HG03571 (cell line): ENCODE measurements at regions not wholly inside any gene's neighbourhood (a gene's known extent, or its start where the extent isn't known, plus 50 kb on each side); places are given as distances from the start of the nearest gene placed in this dataset.

ENCODE experiments used
- ATAC-seq: cut with Tn5 transposase; IDR thresholded peaks from one replicate; pipeline ENCODE4 v1.9.1; 2021; ENCODE audit not compliant: unreplicated experiment

- no peak for ATAC-seq
These were observed 53.5 kb upstream of the FAM9B start for GRCh38 chrX:9087271-9088040.

- no peak for ATAC-seq
These were observed 55.0 kb upstream of the FAM9B start for GRCh38 chrX:9088896-9089295.

- ATAC-seq, result no peak
These were observed 56.8 kb upstream of the FAM9B start for GRCh38 chrX:9090766-9091165.

DNA sequence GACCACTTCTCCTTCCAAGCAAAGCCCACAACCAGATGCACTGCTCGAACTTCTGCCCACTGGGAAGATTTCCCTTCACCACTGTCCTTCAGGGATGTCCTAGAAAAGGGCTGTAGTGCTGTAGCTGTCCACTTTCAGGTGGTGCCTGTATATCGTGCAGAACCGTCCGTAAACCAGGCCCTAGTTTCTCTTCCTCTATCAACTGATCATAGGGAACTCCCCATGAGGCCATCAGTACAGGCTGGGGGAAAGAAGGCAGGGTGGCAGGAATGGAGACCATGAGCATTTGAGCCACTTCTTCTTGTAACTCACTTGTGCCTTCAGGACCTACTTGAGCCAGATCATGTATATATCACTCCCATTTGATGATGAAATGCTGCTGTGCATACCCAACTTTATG is 57.3 kb upstream of the FAM9B start:
- no peak for ATAC-seq

GRCh38 chrX:9102956-9103355 is 69.0 kb upstream of the FAM9B start:
- no peak for ATAC-seq

GRCh38 chrX:9108054-9108453 is 74.1 kb upstream of the FAM9B start:
- ATAC-seq, result no peak

- no peak for ATAC-seq
These were observed 76.9 kb upstream of the FAM9B start for GRCh38 chrX:9110808-9111207.

DNA sequence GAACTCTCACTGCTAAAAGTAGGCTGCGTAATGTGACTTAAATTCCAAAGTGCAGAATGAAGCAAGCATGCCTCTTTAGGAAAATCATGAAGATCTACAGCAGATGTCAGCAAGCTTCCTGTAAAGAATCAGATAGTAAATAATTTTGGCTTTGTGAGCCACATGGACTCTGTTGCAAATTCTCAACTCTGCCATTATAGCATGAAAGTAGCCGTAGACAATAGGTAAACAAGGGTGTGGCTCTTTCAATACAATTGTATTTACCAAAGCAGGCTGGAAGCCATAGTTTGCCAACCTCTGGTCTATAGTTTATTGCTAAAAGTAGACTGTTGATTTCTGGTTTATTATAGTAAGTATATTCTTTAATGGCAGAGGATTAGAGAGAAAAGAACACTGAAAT is 80.3 kb upstream of the FAM9B start:
- ATAC-seq, result no peak

GRCh38 chrX:9117851-9118250 is 83.9 kb upstream of the FAM9B start:
- ATAC-seq, result no peak

DNA sequence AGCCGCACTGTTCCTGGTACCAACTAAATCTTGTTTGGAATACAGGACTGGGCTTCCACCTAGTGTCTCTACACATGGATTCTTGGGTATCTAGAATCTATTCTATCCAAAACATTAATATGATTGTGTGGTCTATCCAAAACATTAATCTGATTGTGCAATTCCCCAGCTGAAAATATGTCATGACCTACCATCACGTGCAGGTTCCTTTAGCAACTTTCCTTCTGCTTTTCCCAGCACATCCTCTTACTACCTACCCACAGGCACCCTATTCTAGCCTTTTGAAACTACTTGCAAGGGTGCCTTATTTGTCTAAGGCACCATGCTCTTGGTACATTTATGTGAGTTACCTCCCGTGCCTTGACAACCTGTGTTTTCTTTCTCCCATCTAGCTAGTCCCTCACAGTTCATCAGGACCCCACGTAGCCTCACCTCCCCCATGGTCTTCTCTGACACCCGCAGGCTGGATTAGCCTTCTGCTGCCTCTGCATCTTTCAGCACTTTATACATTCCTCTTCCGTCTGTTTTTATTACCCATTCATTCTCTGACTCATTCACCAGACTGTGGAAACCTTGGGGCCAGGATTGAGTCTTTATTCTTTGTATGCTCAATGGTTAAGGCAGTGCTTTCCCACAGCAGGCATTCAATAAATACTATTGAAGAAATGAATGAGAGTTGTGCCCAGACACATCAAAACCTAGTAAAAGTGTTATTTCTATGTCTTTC is 88.8 kb upstream of the FAM9B start:
- no peak for ATAC-seq

DNA sequence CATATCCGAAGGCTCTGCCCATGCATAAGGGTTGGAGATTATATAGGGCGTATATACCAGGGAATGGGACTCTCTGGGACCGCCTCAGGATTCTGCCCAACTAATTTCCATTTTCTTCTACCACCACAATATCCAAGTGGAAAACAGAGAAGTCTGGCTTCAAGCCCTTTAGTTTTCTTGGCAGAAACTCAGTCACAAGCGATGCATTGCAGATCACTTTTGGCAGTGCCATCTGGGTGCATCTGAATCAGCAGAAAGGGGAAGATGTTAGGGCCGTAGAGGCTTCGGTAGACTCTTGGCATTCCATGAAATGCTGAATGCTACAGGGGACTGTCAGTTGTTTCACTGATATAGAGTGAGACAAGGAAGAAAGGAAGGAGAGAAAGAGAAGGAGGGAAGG is 94.1 kb upstream of the FAM9B start:
- no peak for ATAC-seq

GRCh38 chrX:9130031-9130430 is 96.1 kb upstream of the FAM9B start:
- ATAC-seq, result no peak

- ATAC-seq, result no peak
These were observed 97.1 kb upstream of the FAM9B start for GRCh38 chrX:9131066-9131465.

DNA sequence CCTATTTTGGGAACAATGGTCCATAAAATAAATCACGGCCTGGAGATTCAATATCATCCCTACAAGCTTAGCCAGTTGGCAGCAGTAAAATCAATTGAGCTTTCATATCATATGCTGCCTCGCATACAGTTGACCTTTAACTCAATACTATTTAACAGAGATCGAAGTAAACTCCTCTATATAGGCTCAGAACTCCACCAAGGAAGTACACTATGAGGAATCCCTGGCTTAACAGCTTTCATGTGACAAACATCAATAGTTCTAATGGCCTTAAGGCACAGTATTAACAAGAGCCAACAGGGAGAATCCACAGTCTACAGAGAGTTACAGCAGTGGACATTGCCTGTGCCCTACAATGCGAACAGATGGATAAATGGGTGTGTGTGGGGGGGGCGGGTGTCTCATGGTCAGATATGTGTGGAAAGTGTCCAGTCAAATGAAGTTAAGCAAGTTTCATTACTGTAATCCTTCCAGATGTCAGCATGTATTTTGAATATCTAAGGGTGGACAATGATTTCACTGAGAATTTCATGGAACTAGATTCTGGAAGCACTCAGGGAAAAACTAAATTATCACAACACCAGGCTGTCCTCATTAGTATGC is 98.2 kb upstream of the FAM9B start:
- ATAC-seq, result no peak

DNA sequence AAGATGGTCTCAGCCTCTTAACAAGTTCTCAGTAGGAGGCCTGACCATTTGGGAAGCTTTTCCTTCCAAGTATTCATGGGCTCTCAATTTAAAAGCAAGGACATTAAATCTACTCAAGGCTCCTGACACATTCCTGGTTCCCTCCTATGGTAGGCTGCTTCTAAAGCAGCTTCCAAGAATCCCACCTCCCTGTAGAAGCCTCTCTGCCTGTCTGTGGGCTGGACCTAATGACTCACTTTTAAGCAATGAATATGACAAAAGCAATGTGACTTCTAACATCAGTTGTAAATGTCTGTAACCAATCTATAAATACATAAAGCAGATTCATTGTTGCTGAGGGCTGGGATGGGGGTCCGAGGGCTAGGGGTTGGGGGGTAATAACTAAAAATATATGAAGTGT is 99.5 kb upstream of the FAM9B start:
- no peak for ATAC-seq

- ATAC-seq, result no peak
These were observed 100.4 kb upstream of the FAM9B start for GRCh38 chrX:9134366-9134765.

GRCh38 chrX:9135901-9136510 is 102.1 kb upstream of the FAM9B start:
- ATAC-seq, result no peak

DNA sequence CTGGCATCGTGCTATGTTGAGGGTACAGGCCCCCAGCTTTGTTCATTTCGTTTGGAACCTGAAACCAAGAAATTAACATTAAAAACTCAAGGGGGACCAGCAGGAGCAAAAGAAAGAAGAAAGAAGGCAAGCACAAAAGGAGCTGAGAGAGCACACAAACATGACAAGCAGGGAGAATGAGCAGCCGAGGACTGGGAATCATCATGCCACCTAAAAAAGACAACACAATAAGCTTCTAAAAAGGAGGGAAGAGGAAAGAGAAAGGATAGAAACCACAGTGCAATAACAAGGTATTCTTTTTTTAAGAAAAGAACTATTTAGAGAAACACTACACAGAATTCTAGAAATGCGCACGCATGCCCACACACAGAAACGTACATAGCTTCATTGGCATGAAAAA is 103.2 kb upstream of the FAM9B start:
- ATAC-seq, result no peak

GRCh38 chrX:9141496-9141895 is 107.6 kb upstream of the FAM9B start:
- no peak for ATAC-seq

DNA sequence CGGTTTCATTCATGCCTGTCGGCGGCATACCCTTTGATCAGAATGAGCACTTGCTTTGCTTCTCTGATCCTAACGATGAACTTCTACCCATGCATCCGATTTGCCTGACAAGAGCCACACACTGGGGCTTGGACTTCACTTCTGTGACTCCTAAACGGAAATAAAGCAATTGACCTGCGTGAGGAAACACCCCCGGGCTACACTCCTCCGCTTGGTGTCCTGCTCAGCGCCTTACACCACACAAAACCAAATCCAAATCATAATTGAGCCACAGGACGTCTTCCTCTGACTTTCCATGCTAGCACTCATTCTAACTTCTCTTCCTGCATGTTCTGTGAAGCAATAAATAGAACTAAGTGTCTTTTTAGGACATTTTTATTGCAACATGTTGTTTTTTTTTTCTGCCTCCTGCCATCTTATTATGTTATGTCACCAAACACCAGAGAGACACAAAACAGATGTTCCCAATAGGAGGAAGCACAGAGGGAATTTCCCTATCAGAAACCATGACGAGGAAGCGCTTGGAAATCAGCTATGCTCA is 110.8 kb upstream of the FAM9B start:
- ATAC-seq, result no peak

DNA sequence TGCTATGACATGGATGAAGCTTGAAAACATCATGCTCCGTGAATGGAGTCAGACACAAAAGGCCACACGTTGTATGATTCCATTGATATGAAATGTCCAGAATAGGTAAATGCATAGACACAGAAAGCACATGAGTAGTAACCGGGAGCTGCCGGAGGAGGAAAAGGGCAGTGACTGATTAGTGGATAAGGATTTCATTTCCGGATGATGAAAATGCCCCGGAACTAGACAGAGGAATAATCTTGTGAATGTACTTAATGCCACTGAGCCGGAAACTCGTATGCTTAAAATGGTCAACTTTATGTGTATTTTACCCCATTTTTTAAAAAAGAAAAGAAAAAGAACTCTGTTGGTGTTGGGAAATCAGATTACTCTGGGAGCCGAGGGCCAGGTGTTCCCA is 112.7 kb upstream of the FAM9B start:
- ATAC-seq, result no peak

DNA sequence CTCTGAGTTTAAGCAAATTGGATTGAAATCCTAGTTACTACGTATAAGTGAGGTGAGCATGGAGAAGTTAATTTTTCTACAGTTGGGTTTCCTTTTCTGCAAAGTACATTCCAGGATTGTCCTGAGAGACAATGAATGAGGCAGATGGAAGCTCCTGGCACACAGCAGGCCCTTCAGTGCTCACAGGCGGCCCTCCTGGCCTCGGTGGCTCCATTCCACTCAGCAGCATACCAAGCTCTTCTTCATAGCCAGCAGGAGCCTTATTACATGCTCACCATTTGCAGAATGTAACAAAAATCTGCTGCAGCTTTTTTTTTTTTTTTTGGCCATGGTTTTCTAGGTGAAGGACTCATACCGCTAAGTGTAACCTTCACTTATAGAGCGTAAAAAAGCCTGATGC is 113.2 kb upstream of the FAM9B start:
- no peak for ATAC-seq
